NCI-H2171 treated with DMSO at 0.1 percent for 48 hours (cell line): ENCODE measurements at regions not wholly inside any gene's neighbourhood (a gene's known extent, or its start where the extent isn't known, plus 50 kb on each side); places are given as distances from the start of the nearest gene placed in this dataset.

Experiments
- DNase-seq: peaks from one replicate; lab custom pipeline; 2025; lab: John Stamatoyannopoulos, UW

GRCh38 chr3:182067423-182067822, 355.7 kb downstream of the SOX2 start:
- DNase-seq: no peak

- no peak for DNase-seq
Measured at GRCh38 chr3:182078316-182078715, 366.6 kb downstream of the SOX2 start.

- DNase-seq: no peak
Measured at GRCh38 chr3:182078929-182079328, 367.2 kb downstream of the SOX2 start.

- no peak for DNase-seq
Measured at GRCh38 chr3:182081096-182081495, 369.4 kb downstream of the SOX2 start.

- no peak for DNase-seq
Measured at GRCh38 chr3:182083112-182083511, 371.4 kb downstream of the SOX2 start.

GRCh38 chr3:182092662-182093262, 381.0 kb downstream of the SOX2 start:
- DNase-seq: peak; percentile 76

- DNase-seq: no peak
Measured at GRCh38 chr3:182094321-182094720, 382.6 kb downstream of the SOX2 start.

- DNase-seq: peak; percentile 2
Measured at GRCh38 chr3:182104881-182105280, 393.2 kb downstream of the SOX2 start.

GRCh38 chr3:182105875-182106274, 394.1 kb downstream of the SOX2 start:
- no peak for DNase-seq

- DNase-seq: no peak
Measured at GRCh38 chr3:182108371-182108770, 396.6 kb downstream of the SOX2 start.

- DNase-seq: no peak
Measured at GRCh38 chr3:182111967-182112366, 400.2 kb downstream of the SOX2 start.

GRCh38 chr3:182115328-182116015, 403.7 kb downstream of the SOX2 start:
- peak; percentile 8 for DNase-seq

GRCh38 chr3:182116386-182116785, 404.7 kb downstream of the SOX2 start:
- no peak for DNase-seq

- no peak for DNase-seq
Measured at GRCh38 chr3:182117131-182117530, 405.4 kb downstream of the SOX2 start.

- no peak for DNase-seq
Measured at GRCh38 chr3:182117583-182117982, 405.9 kb downstream of the SOX2 start.

GRCh38 chr3:182118066-182118465, 406.3 kb downstream of the SOX2 start:
- DNase-seq: no peak

GRCh38 chr3:182121401-182121800, 409.7 kb downstream of the SOX2 start:
- DNase-seq: no peak

- no peak for DNase-seq
Measured at GRCh38 chr3:182122779-182123178, 411.1 kb downstream of the SOX2 start.

GRCh38 chr3:182124187-182124586, 412.5 kb downstream of the SOX2 start:
- DNase-seq: no peak

- no peak for DNase-seq
Measured at GRCh38 chr3:182124716-182125115, 413.0 kb downstream of the SOX2 start.

GRCh38 chr3:182129740-182130139, 418.0 kb downstream of the SOX2 start:
- DNase-seq: no peak

- DNase-seq: no peak
Measured at GRCh38 chr3:182133752-182134151, 422.0 kb downstream of the SOX2 start.

GRCh38 chr3:182135056-182135455, 423.3 kb downstream of the SOX2 start:
- DNase-seq: no peak
